Mesodermal cell (in vitro differentiated cells): ENCODE measurements at regions not wholly inside any gene's neighbourhood (a gene's known extent, or its start where the extent isn't known, plus 50 kb on each side); places are given as distances from the start of the nearest gene placed in this dataset.

ENCODE experiments used
- H3K27ac ChIP-seq: 2 replicates; pipeline ENCODE4 v1.7.0; 2013; ENCODE audit warnings: mild to moderate bottlenecking, low read depth, low read length, moderate library complexity; ENCODE audit not compliant: severe bottlenecking
- H3K36me3 ChIP-seq: 2 replicates; pipeline ENCODE4 v1.7.1; 2013; ENCODE audit warnings: mild to moderate bottlenecking, low read length, moderate library complexity; ENCODE audit not compliant: control insufficient read depth, insufficient read depth
- H3K4me1 ChIP-seq: one replicate; pipeline ENCODE4 v1.7.1; 2013; ENCODE audit warnings: mild to moderate bottlenecking, low read length; ENCODE audit not compliant: insufficient read depth, control insufficient read depth, poor library complexity, severe bottlenecking
- H3K4me3 ChIP-seq: 2 replicates; pipeline ENCODE4 v1.7.0; 2013; ENCODE audit warnings: low read length, control low read depth, mild to moderate bottlenecking; ENCODE audit not compliant: insufficient read depth, poor library complexity, severe bottlenecking; ENCODE audit errors: extremely low read depth
- H3K9me3 ChIP-seq: 2 replicates; pipeline ENCODE4 v1.7.1; 2013; ENCODE audit warnings: mild to moderate bottlenecking, low read length, moderate library complexity; ENCODE audit not compliant: control insufficient read depth
- WGBS, 2 experiments: methylation state at CpG; one replicate each; pipeline ENCODE4 v1.1.5; 2013; ENCODE audit warnings: missing lambda C conversion rate in 2 of 2; ENCODE audit not compliant: insufficient coverage in 2 of 2; 5-methylcytosine and 5-hydroxymethylcytosine counted together

GRCh38 chr3:80890571-80890970 lies 870.9 kb downstream of the GBE1 start:
- H3K4me3 ChIP-seq: no peak overlapping the region
- WGBS, 2 experiments: no CpG with 5 or more reads among the region's 2 CpGs
- no peaks in the 10 kb centered on the region for H3K9me3 ChIP-seq
- no peaks in the 10 kb centered on the region for H3K36me3 ChIP-seq
- no peaks in the 10 kb centered on the region for H3K4me1 ChIP-seq
- no peak overlapping the region for H3K27ac ChIP-seq

- H3K36me3 ChIP-seq: no peaks in the 10 kb centered on the region
- no CpG with 5 or more reads among the region's 3 CpGs for WGBS, 2 experiments
- no peaks in the 10 kb centered on the region for H3K9me3 ChIP-seq
- no peaks in the 10 kb centered on the region for H3K4me1 ChIP-seq
- H3K4me3 ChIP-seq: no peak overlapping the region
- no peak overlapping the region for H3K27ac ChIP-seq
Observed at GRCh38 chr3:80889535-80889934, 871.9 kb downstream of the GBE1 start.

DNA sequence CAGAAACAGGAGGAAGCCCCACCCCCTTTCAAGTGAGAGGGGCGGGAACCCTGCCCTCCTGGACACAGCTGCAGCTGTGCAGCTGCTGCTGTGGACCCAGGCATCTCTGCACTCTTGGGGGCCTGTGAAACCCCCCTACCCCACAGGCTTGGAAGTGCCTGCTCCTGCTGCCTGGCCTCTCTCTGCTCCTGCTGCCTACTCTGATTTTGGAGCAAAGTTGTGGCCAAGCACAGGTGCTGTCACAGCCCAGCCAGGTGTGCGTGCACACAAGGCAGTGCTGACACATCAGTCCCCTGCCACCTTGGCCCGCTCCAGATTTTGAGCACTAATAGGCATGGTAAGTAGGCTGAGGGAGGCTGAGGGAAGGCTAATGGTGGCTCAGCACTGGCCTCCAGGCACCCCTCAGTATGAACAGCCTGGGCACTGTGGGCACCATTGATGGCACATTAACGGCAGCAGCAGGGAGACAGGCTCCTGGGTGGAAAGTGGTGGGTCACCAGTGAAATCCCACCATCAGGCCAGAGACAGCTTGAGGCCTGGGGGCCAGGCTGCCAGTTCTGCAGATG lies 890.9 kb downstream of the GBE1 start:
- no peaks in the 10 kb centered on the region for H3K9me3 ChIP-seq
- 80 to 90% methylated on average over 3 to 4 of the region's 4 CpGs for WGBS, 2 experiments
- no peaks in the 10 kb centered on the region for H3K4me1 ChIP-seq
- no peak overlapping the region for H3K27ac ChIP-seq
- H3K4me3 ChIP-seq: no peak overlapping the region
- H3K36me3 ChIP-seq: no peaks in the 10 kb centered on the region

- Histone ChIP-seq H3K4me1 (no peaks in the 10 kb centered on the region), H3K36me3 (no peaks in the 10 kb centered on the region), H3K27ac (no peak overlapping the region), H3K9me3 (no peaks in the 10 kb centered on the region), H3K4me3 (no peak overlapping the region)
- 83 to 100% methylated on average over 1 of the region's 1 CpG for WGBS, 2 experiments
Observed at GRCh38 chr3:80855482-80855881, 906.0 kb downstream of the GBE1 start.

- no peak overlapping the region for H3K4me3 ChIP-seq
- H3K36me3 ChIP-seq: no peaks in the 10 kb centered on the region
- no CpG with 5 or more reads among the region's 2 CpGs for WGBS, 2 experiments
- no peak overlapping the region for H3K27ac ChIP-seq
- no peaks in the 10 kb centered on the region for H3K4me1 ChIP-seq
- H3K9me3 ChIP-seq: no peaks in the 10 kb centered on the region
Observed at GRCh38 chr3:80836395-80836794, 925.0 kb downstream of the GBE1 start.

DNA sequence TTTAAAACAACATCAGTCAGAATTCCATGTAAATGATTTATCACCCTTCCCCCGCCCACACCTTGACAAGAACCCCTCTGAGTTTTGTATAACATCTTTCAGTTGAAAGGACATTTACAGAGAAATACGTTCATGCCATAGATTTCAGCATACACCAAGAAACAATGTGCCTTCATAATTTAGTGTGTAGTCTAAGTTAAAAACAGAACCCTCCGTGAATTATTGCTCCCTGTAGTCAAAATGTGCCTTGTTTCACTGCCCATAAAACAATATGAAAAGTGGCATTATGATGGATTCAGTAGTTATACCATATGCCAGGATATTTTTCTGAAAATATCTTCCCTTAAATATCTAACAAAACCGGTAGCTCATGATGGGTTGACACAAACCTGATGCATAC lies 953.9 kb downstream of the GBE1 start:
- Histone ChIP-seq H3K4me3 (no peak overlapping the region), H3K9me3 (no peaks in the 10 kb centered on the region), H3K27ac (no peak overlapping the region), H3K36me3 (no peaks in the 10 kb centered on the region), H3K4me1 (no peaks in the 10 kb centered on the region)
- WGBS, 2 experiments: no CpG with 5 or more reads among the region's 4 CpGs

GRCh38 chr3:80806673-80807072 lies 954.8 kb downstream of the GBE1 start:
- no peaks in the 10 kb centered on the region for H3K4me1 ChIP-seq
- H3K9me3 ChIP-seq: no peaks in the 10 kb centered on the region
- no peak overlapping the region for H3K4me3 ChIP-seq
- no peaks in the 10 kb centered on the region for H3K36me3 ChIP-seq
- H3K27ac ChIP-seq: no peak overlapping the region
- WGBS, 2 experiments: 100% methylated on average over 1 of the region's 4 CpGs; no CpG with 5 or more reads in 1 of the 2 experiments

DNA sequence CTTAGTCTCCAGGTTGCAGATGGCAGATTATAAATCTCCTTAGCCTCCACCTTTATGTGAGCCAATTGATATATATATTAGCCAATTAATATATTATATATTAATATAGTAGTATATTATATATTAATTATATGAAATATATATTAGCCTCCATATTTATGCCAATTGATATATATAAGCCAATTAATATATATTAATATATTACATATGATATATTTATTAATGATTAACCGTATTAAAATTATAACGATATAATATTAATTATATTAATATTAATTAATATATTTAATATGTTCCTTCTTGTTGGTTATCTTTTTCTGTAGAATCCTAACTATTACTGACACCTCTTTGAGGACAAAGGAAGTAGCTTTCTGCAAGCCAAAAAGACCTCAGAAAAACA lies 972.5 kb downstream of the GBE1 start:
- H3K4me1 ChIP-seq: no peaks in the 10 kb centered on the region
- no peaks in the 10 kb centered on the region for H3K9me3 ChIP-seq
- H3K27ac ChIP-seq: no peak overlapping the region
- H3K4me3 ChIP-seq: no peak overlapping the region
- no CpG with 5 or more reads among the region's 2 CpGs for WGBS, 2 experiments
- no peaks in the 10 kb centered on the region for H3K36me3 ChIP-seq

DNA sequence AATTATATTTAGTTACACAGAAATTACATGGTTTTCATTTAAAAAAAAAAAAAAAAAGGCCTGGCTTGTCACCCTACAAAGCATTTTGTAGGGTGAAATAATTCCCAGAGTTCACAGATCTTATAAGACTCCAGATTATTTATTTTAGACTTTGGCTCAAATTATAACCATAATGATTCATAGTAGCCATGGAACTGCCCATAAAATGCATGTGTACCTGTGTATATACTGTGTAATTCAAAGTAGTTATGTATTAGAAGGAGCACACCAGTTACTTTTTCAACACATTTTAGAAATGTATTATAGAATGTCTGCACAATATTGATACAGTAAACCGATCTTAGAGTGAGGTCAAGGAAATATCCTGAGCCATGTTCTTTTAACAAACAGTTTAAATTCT lies 975.6 kb downstream of the GBE1 start:
- Histone ChIP-seq H3K36me3 (no peaks in the 10 kb centered on the region), H3K4me1 (no peaks in the 10 kb centered on the region), H3K9me3 (no peaks in the 10 kb centered on the region), H3K4me3 (no peak overlapping the region), H3K27ac (no peak overlapping the region)
- WGBS, 2 experiments: no CpG with 5 or more reads among the region's 1 CpG

DNA sequence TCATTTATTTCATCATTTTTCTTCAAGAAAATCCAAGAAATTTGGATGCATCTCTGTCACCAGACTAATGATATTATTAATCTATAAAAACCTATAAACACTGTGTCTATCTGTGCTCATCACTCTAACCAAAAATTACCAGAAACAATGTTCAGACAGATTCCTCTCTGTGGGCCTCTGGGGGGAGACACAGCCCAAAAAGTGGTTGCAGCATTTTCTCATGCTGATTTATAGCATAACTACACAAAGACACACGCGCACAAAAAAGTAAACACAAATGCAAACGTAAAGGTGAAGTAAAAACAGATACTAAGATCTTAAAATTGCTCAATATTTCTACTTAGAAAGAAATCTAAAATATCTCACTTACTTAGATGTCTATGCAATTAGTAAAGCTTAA lies 976.0 kb downstream of the GBE1 start:
- Histone ChIP-seq H3K4me1 (no peaks in the 10 kb centered on the region), H3K36me3 (no peaks in the 10 kb centered on the region), H3K27ac (no peak overlapping the region), H3K9me3 (no peaks in the 10 kb centered on the region), H3K4me3 (no peak overlapping the region)
- 40% methylated on average over 2 of the region's 3 CpGs; no CpG with 5 or more reads in 1 of the 2 experiments for WGBS, 2 experiments

DNA sequence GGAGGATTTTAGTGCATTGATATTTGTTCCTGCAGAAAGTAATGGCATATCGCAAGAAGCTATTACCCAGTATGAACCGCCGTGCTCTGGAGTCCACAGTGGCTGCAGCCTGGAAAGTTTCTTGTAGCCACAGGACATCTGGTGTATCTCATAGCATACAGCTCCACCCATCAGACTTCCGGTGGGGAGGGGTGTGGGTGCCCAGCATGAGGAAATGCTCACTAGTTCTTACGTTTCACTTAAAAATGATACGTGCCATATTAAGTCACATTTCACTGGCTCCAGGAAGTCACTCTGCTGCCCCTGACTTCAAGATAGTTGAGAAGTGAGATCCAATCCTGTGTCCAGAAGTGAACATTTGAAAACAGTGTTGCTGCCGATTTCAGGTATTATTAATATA lies 990.4 kb downstream of the GBE1 start:
- 60 to 88% methylated on average over 1 to 3 of the region's 7 CpGs for WGBS, 2 experiments
- Histone ChIP-seq H3K27ac (peak overlapping the region; percentile 77), H3K4me1 (no peaks in the 10 kb centered on the region), H3K9me3 (no peaks in the 10 kb centered on the region), H3K36me3 (no peaks in the 10 kb centered on the region), H3K4me3 (peak overlapping the region; percentile 42)
